GM12878 (cell line): ENCODE measurements at regions not wholly inside any gene's neighbourhood (a gene's known extent, or its start where the extent isn't known, plus 50 kb on each side); places are given as distances from the start of the nearest gene placed in this dataset.

Experiments used
- ATAC-seq: fragments of 200-7000 bp; cut with Tn5 transposase; 3 replicates; pipeline ENCODE4 v1.9.1; 2020; ENCODE audit warnings: mild to moderate bottlenecking, moderate library complexity
- BruUV-seq: library from RNA; stranded (reverse); fragments of 400-500 nt; replicated peaks from 2 replicates; lab custom pipeline; 2021; lab: Mats Ljungman, UMichigan
- CTCF ChIA-PET: fragments of 300-600 bp; sonication (Branson Sonifier 250); formaldehyde crosslinking; extraction: SDS; loops from one replicate; lab custom pipeline; 2021; ENCODE audit warnings: inconsistent platforms; lab: Yijun Ruan, JAX
- POLR2A ChIA-PET: fragments of 350-600 bp; formaldehyde crosslinking; extraction: SDS; loops from one replicate; lab custom pipeline; 2021; ENCODE audit warnings: inconsistent platforms; lab: Charles Lee
- RAD21 ChIA-PET: fragments of 300-600 bp; sonication (Branson Sonifier 250); formaldehyde crosslinking; loops from one replicate; lab custom pipeline; 2023; ENCODE audit warnings: antibody characterized with exemption; ENCODE audit not compliant: unreplicated experiment; lab: Charles Lee
- SMC1A ChIA-PET: fragments of 300-600 bp; sonication (Branson Sonifier 250); formaldehyde crosslinking; loops from one replicate; lab custom pipeline; 2023; ENCODE audit not compliant: unreplicated experiment, uncharacterized antibody; lab: Charles Lee
- DNase-seq: peaks from one replicate; pipeline ENCODE4 v3.0.0-alpha.2; 2011; ENCODE audit warnings: low read depth, low spot score
- FAIRE-seq: peaks from 3 replicates; lab custom pipeline; 2011; peaks lifted over from hg19 to GRCh38; lab: Jason Lieb, UNC
- H2AFZ ChIP-seq: 2 replicates; pipeline ENCODE4 v1.6.0; 2011; ENCODE audit warnings: low read depth, low read length, control low read depth; ENCODE audit not compliant: control insufficient read depth
- H3K27ac ChIP-seq: 2 replicates; pipeline ENCODE4 v1.5.1; 2011; ENCODE audit warnings: control low read depth; ENCODE audit not compliant: control insufficient read depth, insufficient read depth
- H3K27me3 ChIP-seq, 2 experiments: replicated peaks in 1 of 2; 2 replicates each; pipeline versions ENCODE4 v1.6.0 to v1.6.1; 2011; ENCODE audit warnings: low read length in 1 of 2; ENCODE audit not compliant: control insufficient read depth in 2 of 2, insufficient read depth in 2 of 2
- H3K36me3 ChIP-seq, 2 experiments: 2 replicates each; pipeline ENCODE4 v1.5.1; 2011; ENCODE audit warnings: low read length in 1 of 2; ENCODE audit not compliant: control insufficient read depth in 2 of 2, insufficient read depth in 2 of 2
- H3K4me1 ChIP-seq: 2 replicates; pipeline ENCODE4 v1.6.1; 2011; ENCODE audit warnings: mild to moderate bottlenecking, low read length, moderate library complexity, mixed read lengths; ENCODE audit not compliant: control insufficient read depth, insufficient read depth
- H3K4me2 ChIP-seq: 2 replicates; pipeline ENCODE4 v1.6.0; 2011; ENCODE audit warnings: control low read depth; ENCODE audit not compliant: control insufficient read depth, insufficient read depth
- H3K4me3 ChIP-seq: fragments of 200-600 bp; sonication (generic); 2 replicates; pipeline ENCODE4 v1.5.1; 2016
- H3K79me2 ChIP-seq: 2 replicates; pipeline ENCODE4 v1.6.0; 2011; ENCODE audit warnings: low read length; ENCODE audit not compliant: control insufficient read depth, insufficient read depth
- H3K9ac ChIP-seq: 2 replicates; pipeline ENCODE4 v1.8.0; 2011; ENCODE audit warnings: low read length, control low read depth, mixed read lengths; ENCODE audit not compliant: control insufficient read depth, insufficient read depth
- H3K9me3 ChIP-seq: replicated peaks from 3 replicates; pipeline ENCODE4 v1.5.1; 2011; ENCODE audit warnings: mild to moderate bottlenecking, low read length; ENCODE audit not compliant: control insufficient read depth, insufficient read depth
- H4K20me1 ChIP-seq: 2 replicates; pipeline ENCODE4 v1.6.0; 2011; ENCODE audit not compliant: control insufficient read depth, insufficient read depth
- BACH1 ChIP-seq: fragments of 450-650 bp; IDR thresholded peaks from 2 replicates; pipeline ENCODE4 v1.6.1; 2017; ENCODE audit warnings: mild to moderate bottlenecking, borderline replicate concordance
- BMI1 ChIP-seq: fragments of 450-650 bp; IDR thresholded peaks from 2 replicates; pipeline ENCODE4 v1.6.1; 2016; ENCODE audit warnings: mild to moderate bottlenecking, moderate library complexity, borderline replicate concordance
- CHD2 ChIP-seq: IDR thresholded peaks from 2 replicates; pipeline ENCODE4 v1.6.1; 2011; ENCODE audit warnings: low read depth, low read length, improper control_type of control experiment, borderline replicate concordance
- FOXK2 ChIP-seq: fragments of 450-650 bp; IDR thresholded peaks from 2 replicates; pipeline ENCODE4 v1.6.1; 2017; ENCODE audit warnings: mild to moderate bottlenecking, moderate library complexity
- RBBP5 ChIP-seq: fragments of 200-600 bp; sonication (generic); conservative IDR thresholded peaks from 2 replicates; pipeline ENCODE4 v1.6.1; 2016
- RCOR1 ChIP-seq: conservative IDR thresholded peaks from 2 replicates; pipeline ENCODE4 v1.6.1; 2012; ENCODE audit warnings: low read depth, low read length, improper control_type of control experiment
- SMAD1 ChIP-seq: fragments of 450-650 bp; IDR thresholded peaks from 2 replicates; pipeline ENCODE4 v1.6.1; 2018; ENCODE audit warnings: mild to moderate bottlenecking, low read depth; ENCODE audit not compliant: partially characterized antibody
- ZNF384 ChIP-seq: IDR thresholded peaks from 2 replicates; pipeline ENCODE4 v1.6.1; 2012; ENCODE audit warnings: low read depth, mild to moderate bottlenecking, low read length, improper control_type of control experiment, borderline replicate concordance
- WGBS: methylation state at CpG from one replicate; pipeline ENCODE4 v1.1.6; 2016; ENCODE audit warnings: low lambda C conversion rate; ENCODE audit not compliant: insufficient replicate concordance, insufficient coverage; ENCODE audit errors: missing lambda C conversion rate; 5-methylcytosine and 5-hydroxymethylcytosine counted together
- in situ Hi-C: fragments of 300-500 bp; cut with MboI; formaldehyde crosslinking; loops from 9 replicates; pipeline ENCODE4 v1.14.3; 2018; ENCODE audit warnings: mixed read lengths
- intact Hi-C: fragments of 100-400 bp; cut with micrococcal nuclease; formaldehyde crosslinking; loops from one replicate; pipeline ENCODE4 v1.14.2; 2022; ENCODE audit not compliant: unreplicated experiment
- TF ChIP-seq, protein P1 (sequence below): fragments of 450-650 bp; IDR thresholded peaks from 2 replicates; pipeline ENCODE4 v1.6.1; 2018; ENCODE audit warnings: borderline replicate concordance, mild to moderate bottlenecking; ENCODE audit not compliant: partially characterized antibody

DNA sequence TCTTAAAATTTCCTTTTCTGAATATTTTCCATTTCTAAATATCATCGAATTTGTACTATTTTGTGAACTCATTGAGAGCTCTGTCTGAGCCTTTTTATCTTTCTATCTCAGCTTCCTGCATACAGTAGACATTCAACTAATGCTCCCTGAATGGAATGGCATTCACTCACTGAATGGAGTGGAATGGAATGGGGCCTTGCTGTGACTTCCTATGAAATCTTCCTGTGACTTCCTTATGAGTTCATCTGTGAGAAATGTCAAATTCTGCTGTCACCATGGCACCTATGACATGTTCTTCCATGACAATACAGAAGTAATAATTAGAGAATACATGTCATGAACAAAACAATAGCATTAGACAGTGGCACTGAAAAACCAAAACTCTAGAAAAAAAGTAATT, 199.6 kb downstream of the NR4A2 start:
- intact Hi-C loops: no loop called here
- FAIRE-seq: no peak
- TF ChIP-seq RBBP5 (no peak), ZNF384 (no peak), SMAD1 (no peak), BMI1 (no peak), FOXK2 (no peak), RCOR1 (no peak), CHD2 (no peak), BACH1 (no peak)
- TF ChIP-seq, protein P1, sequence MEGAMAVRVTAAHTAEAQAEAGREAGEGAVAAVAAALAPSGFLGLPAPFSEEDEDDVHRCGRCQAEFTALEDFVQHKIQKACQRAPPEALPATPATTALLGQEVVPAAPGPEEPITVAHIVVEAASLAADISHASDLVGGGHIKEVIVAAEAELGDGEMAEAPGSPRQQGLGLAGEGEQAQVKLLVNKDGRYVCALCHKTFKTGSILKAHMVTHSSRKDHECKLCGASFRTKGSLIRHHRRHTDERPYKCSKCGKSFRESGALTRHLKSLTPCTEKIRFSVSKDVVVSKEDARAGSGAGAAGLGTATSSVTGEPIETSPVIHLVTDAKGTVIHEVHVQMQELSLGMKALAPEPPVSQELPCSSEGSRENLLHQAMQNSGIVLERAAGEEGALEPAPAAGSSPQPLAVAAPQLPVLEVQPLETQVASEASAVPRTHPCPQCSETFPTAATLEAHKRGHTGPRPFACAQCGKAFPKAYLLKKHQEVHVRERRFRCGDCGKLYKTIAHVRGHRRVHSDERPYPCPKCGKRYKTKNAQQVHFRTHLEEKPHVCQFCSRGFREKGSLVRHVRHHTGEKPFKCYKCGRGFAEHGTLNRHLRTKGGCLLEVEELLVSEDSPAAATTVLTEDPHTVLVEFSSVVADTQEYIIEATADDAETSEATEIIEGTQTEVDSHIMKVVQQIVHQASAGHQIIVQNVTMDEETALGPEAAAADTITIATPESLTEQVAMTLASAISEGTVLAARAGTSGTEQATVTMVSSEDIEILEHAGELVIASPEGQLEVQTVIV: no peak
- TF ChIP-seq, all 136 proteins: peak for 0

More for the DNA sequence above, 199.6 kb downstream of the NR4A2 start:
- no peaks in the 10 kb centered on the region for H3K4me1 ChIP-seq
- no peaks in the 10 kb centered on the region for H3K27me3 ChIP-seq
- no peak overlapping the region for H3K9ac ChIP-seq
- ChIA-PET POLR2A (no interaction called here), SMC1A (no interaction called here), RAD21 (no interaction called here), CTCF (no interaction called here)
- ATAC-seq (no peak), DNase-seq (no peak)
- H3K36me3 ChIP-seq: no peaks in the 10 kb centered on the region
- BruUV-seq: no TSS peak
- no peaks in the 10 kb centered on the region for H4K20me1 ChIP-seq
- H3K27ac ChIP-seq: no peak overlapping the region
- no peaks in the 10 kb centered on the region for H3K9me3 ChIP-seq
- no peak overlapping the region for H3K4me3 ChIP-seq
- in situ Hi-C loops: no loop called here
- H2AFZ ChIP-seq: no peak overlapping the region
- H3K79me2 ChIP-seq: no peaks in the 10 kb centered on the region
- WGBS: 0% methylated on average over 1 of the region's 1 CpG
- no peak overlapping the region for H3K4me2 ChIP-seq
